ENCODE measurements at regions not wholly inside any gene's neighbourhood (a gene's known extent, or its start where the extent isn't known, plus 50 kb on each side); places are given as distances from the start of the nearest gene placed in this dataset.
"Not testable (repeated sequence)": the region's sequence is repeated elsewhere in the genome, so short reads cannot be mapped to it uniquely, and the experiment has no call there.

DNA sequence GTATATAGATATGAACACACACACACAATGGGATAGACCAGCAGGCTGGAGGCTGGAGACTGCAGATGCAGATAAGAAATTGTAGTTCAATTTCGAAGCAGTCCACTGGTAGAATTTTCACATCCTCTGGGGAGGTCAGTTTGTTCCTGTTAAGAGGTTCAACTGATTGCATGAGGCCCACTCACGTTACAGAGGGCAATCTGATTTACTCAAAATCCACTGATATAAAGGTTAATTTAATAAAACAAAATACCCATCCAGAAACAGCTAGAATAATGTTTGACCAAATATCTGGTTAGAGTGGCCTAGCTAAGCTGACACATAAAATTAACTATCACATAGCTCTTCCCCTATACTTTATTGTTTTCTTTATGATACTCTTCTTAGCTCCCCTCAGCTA lies 162.9 kb upstream of the SMIM30 start:
- Histone ChIP-seq H3K14ac (ENCODE audit: low read length) (no peak overlapping the region), H3K4me1 (ENCODE audit: control insufficient read depth in 2 of 2, insufficient read depth in 1 of 2, low read depth in 1 of 2, low read length in 2 of 2) (no peaks in the 10 kb centered on the region), H3K4me2 (ENCODE audit: insufficient read depth, low read length, poor library complexity, severe bottlenecking) (no peak overlapping the region), H3K27ac (replicated peaks; ENCODE audit: low read length) (no peak overlapping the region), H3K9ac (ENCODE audit: low read depth, low read length, poor library complexity) (no peak overlapping the region), H3K27me3 (ENCODE audit: control insufficient read depth in 3 of 3, insufficient read depth in 3 of 3, low read depth in 1 of 3, low read length in 3 of 3) (no peaks in the 10 kb centered on the region), H4K91ac (ENCODE audit: low read depth, low read length, poor library complexity) (no peak overlapping the region), H2BK5ac (ENCODE audit: low read length) (no peak overlapping the region), H3K4me3 (ENCODE audit: low read length in 2 of 2) (no peak overlapping the region), H2BK12ac (ENCODE audit: low read length) (no peak overlapping the region), H2BK15ac (ENCODE audit: low read length) (no peak overlapping the region), H2AFZ (ENCODE audit: low read length) (no peak overlapping the region), H4K8ac (ENCODE audit: low read depth, low read length) (no peak overlapping the region), H2BK120ac (ENCODE audit: low read depth, low read length) (no peak overlapping the region), H3K36me3 (replicated peaks in 1 of 2; ENCODE audit: control insufficient read depth in 2 of 2, insufficient read depth in 2 of 2, low read length in 2 of 2) (no peaks in the 10 kb centered on the region), H2AK5ac (ENCODE audit: low read depth, low read length) (no peak overlapping the region), H3K4ac (ENCODE audit: low read length) (no peak overlapping the region), H3K18ac (ENCODE audit: low read length) (no peak overlapping the region), H3K9me3 (replicated peaks in 1 of 2; ENCODE audit: control insufficient read depth in 2 of 2, insufficient read depth in 1 of 2, low read depth in 1 of 2, low read length in 2 of 2) (no peaks in the 10 kb centered on the region), H3K23ac (ENCODE audit: low read depth, low read length, poor library complexity) (no peak overlapping the region), H3K79me1 (ENCODE audit: low read depth, low read length) (no peaks in the 10 kb centered on the region)
- no CpG with 5 or more reads among the region's 2 CpGs for WGBS, 2 donors (ENCODE audit: extremely low coverage in 2 of 2, insufficient read length in 2 of 2, insufficient replicate concordance in 1 of 2)
- no peak for DNase-seq (ENCODE audit: low spot score)

DNA sequence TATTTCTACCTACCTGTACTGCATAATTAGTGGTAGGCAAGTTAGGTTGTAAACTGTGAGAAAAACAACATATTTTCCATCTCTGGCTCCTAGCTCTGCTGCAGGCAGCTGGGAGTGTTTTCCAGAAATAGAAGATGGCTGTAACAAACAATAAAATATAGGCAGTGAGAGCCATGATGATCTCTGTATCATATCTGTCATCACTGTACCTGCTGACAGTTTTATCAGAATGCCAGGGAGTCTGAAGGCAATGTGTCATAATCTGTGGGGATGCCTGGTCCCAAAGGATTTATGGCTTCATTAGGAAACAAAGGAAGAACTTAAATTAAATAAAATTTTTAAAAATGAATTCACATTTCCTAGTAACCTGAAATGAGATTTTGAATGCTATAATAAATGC lies 160.9 kb upstream of the SMIM30 start:
- no peaks in the 10 kb centered on the region for H3K36me3 ChIP-seq (replicated peaks in 1 of 2; ENCODE audit: control insufficient read depth in 2 of 2, insufficient read depth in 2 of 2, low read length in 2 of 2)
- no peaks in the 10 kb centered on the region for H3K4me1 ChIP-seq (ENCODE audit: control insufficient read depth in 2 of 2, insufficient read depth in 1 of 2, low read depth in 1 of 2, low read length in 2 of 2)
- H3K27me3 ChIP-seq (ENCODE audit: control insufficient read depth in 3 of 3, insufficient read depth in 3 of 3, low read depth in 1 of 3, low read length in 3 of 3): no peaks in the 10 kb centered on the region
- no peak overlapping the region for H2BK12ac ChIP-seq (ENCODE audit: low read length)
- H3K4ac ChIP-seq (ENCODE audit: low read length): no peak overlapping the region
- no peak for DNase-seq (ENCODE audit: low spot score)
- H3K4me3 ChIP-seq (ENCODE audit: low read length in 2 of 2): no peak overlapping the region
- no peaks in the 10 kb centered on the region for H3K79me1 ChIP-seq (ENCODE audit: low read depth, low read length)
- no peak overlapping the region for H3K14ac ChIP-seq (ENCODE audit: low read length)
- no peak overlapping the region for H3K9ac ChIP-seq (ENCODE audit: low read depth, low read length, poor library complexity)
- H3K18ac ChIP-seq (ENCODE audit: low read length): no peak overlapping the region
- no peak overlapping the region for H2AK5ac ChIP-seq (ENCODE audit: low read depth, low read length)
- H4K91ac ChIP-seq (ENCODE audit: low read depth, low read length, poor library complexity): no peak overlapping the region
- H2BK15ac ChIP-seq (ENCODE audit: low read length): no peak overlapping the region
- H2AFZ ChIP-seq (ENCODE audit: low read length): no peak overlapping the region
- no peak overlapping the region for H4K8ac ChIP-seq (ENCODE audit: low read depth, low read length)
- H3K9me3 ChIP-seq (replicated peaks in 1 of 2; ENCODE audit: control insufficient read depth in 2 of 2, insufficient read depth in 1 of 2, low read depth in 1 of 2, low read length in 2 of 2): no peaks in the 10 kb centered on the region
- H2BK5ac ChIP-seq (ENCODE audit: low read length): no peak overlapping the region
- H2BK120ac ChIP-seq (ENCODE audit: low read depth, low read length): no peak overlapping the region
- H3K4me2 ChIP-seq (ENCODE audit: insufficient read depth, low read length, poor library complexity, severe bottlenecking): no peak overlapping the region
- H3K27ac ChIP-seq (replicated peaks; ENCODE audit: low read length): no peak overlapping the region
- no peak overlapping the region for H3K23ac ChIP-seq (ENCODE audit: low read depth, low read length, poor library complexity)

DNA sequence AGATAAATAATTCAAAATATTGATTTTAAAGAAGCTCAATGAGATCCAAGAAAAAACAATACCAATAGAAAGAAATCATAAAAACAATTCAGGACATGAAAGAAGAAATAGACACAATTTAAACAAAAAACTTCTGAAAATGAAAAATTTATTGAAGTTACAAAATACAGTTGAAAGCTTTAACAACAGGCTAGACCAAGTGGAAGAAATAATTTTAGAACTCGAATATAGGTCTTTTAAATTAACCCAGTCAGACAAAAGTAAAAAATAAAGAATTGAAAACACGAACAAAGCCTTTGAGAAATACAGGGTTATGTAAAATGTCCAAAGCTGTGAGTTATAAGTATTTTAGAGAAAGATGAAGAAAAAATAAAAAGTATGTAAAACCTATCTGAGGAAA lies 152.4 kb upstream of the SMIM30 start:
- Histone ChIP-seq H2BK5ac (ENCODE audit: low read length) (no peak overlapping the region), H3K23ac (ENCODE audit: low read depth, low read length, poor library complexity) (no peak overlapping the region), H3K4me2 (ENCODE audit: insufficient read depth, low read length, poor library complexity, severe bottlenecking) (no peak overlapping the region), H3K27ac (replicated peaks; ENCODE audit: low read length) (no peak overlapping the region), H3K9me3 (replicated peaks in 1 of 2; ENCODE audit: control insufficient read depth in 2 of 2, insufficient read depth in 1 of 2, low read depth in 1 of 2, low read length in 2 of 2) (peaks cover 0 to 6% of the 10 kb centered on the region in 2 donors), H2BK120ac (ENCODE audit: low read depth, low read length) (no peak overlapping the region), H3K18ac (ENCODE audit: low read length) (no peak overlapping the region), H3K27me3 (ENCODE audit: control insufficient read depth in 3 of 3, insufficient read depth in 3 of 3, low read depth in 1 of 3, low read length in 3 of 3) (no peaks in the 10 kb centered on the region), H3K4me1 (ENCODE audit: control insufficient read depth in 2 of 2, insufficient read depth in 1 of 2, low read depth in 1 of 2, low read length in 2 of 2) (no peaks in the 10 kb centered on the region), H2AK5ac (ENCODE audit: low read depth, low read length) (no peak overlapping the region), H3K4ac (ENCODE audit: low read length) (no peak overlapping the region), H4K91ac (ENCODE audit: low read depth, low read length, poor library complexity) (no peak overlapping the region), H2BK12ac (ENCODE audit: low read length) (no peak overlapping the region), H3K79me1 (ENCODE audit: low read depth, low read length) (no peaks in the 10 kb centered on the region), H4K8ac (ENCODE audit: low read depth, low read length) (no peak overlapping the region), H3K4me3 (ENCODE audit: low read length in 2 of 2) (no peak overlapping the region), H3K14ac (ENCODE audit: low read length) (no peak overlapping the region), H2BK15ac (ENCODE audit: low read length) (no peak overlapping the region), H2AFZ (ENCODE audit: low read length) (no peak overlapping the region), H3K36me3 (replicated peaks in 1 of 2; ENCODE audit: control insufficient read depth in 2 of 2, insufficient read depth in 2 of 2, low read length in 2 of 2) (no peaks in the 10 kb centered on the region), H3K9ac (ENCODE audit: low read depth, low read length, poor library complexity) (no peak overlapping the region)
- DNase-seq (ENCODE audit: low spot score): no peak
- WGBS, 2 donors (ENCODE audit: extremely low coverage in 2 of 2, insufficient read length in 2 of 2, insufficient replicate concordance in 1 of 2): no CpG with 5 or more reads among the region's 2 CpGs

DNA sequence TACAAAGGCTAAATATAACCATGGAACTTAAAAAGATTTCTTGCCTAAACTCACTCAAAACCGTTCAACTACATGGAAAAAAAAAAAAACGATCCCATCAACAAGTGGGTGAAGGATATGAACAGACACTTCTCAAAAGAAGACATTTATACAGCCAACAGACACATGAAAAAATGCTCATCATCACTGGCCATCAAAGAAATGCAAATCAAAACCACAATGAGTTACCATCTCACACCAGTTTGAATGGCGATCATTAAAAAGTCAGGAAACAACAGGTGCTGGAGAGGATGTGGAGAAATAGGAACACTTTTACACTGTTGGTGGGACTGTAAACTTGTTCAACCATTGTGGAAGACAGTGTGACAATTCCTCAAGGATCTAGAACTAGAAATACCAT lies 151.2 kb upstream of the SMIM30 start:
- H3K18ac ChIP-seq (ENCODE audit: low read length); H2BK15ac ChIP-seq (ENCODE audit: low read length); H3K9ac ChIP-seq (ENCODE audit: low read depth, low read length, poor library complexity); H3K79me1 ChIP-seq (ENCODE audit: low read depth, low read length); DNase-seq (ENCODE audit: low spot score); H3K4me2 ChIP-seq (ENCODE audit: insufficient read depth, low read length, poor library complexity, severe bottlenecking); H3K4me1 ChIP-seq (ENCODE audit: control insufficient read depth in 2 of 2, insufficient read depth in 1 of 2, low read depth in 1 of 2, low read length in 2 of 2); H2AFZ ChIP-seq (ENCODE audit: low read length); H4K8ac ChIP-seq (ENCODE audit: low read depth, low read length); H4K91ac ChIP-seq (ENCODE audit: low read depth, low read length, poor library complexity); H3K27ac ChIP-seq (replicated peaks; ENCODE audit: low read length); H2AK5ac ChIP-seq (ENCODE audit: low read depth, low read length); H3K4ac ChIP-seq (ENCODE audit: low read length); H3K27me3 ChIP-seq (ENCODE audit: control insufficient read depth in 3 of 3, insufficient read depth in 3 of 3, low read depth in 1 of 3, low read length in 3 of 3); H3K9me3 ChIP-seq (replicated peaks in 1 of 2; ENCODE audit: control insufficient read depth in 2 of 2, insufficient read depth in 1 of 2, low read depth in 1 of 2, low read length in 2 of 2); H3K36me3 ChIP-seq (replicated peaks in 1 of 2; ENCODE audit: control insufficient read depth in 2 of 2, insufficient read depth in 2 of 2, low read length in 2 of 2); H3K4me3 ChIP-seq (ENCODE audit: low read length in 2 of 2); H3K23ac ChIP-seq (ENCODE audit: low read depth, low read length, poor library complexity); H2BK5ac ChIP-seq (ENCODE audit: low read length); H2BK12ac ChIP-seq (ENCODE audit: low read length); H3K14ac ChIP-seq (ENCODE audit: low read length); H2BK120ac ChIP-seq (ENCODE audit: low read depth, low read length): not testable (repeated sequence)
- WGBS, 2 donors (ENCODE audit: extremely low coverage in 2 of 2, insufficient read length in 2 of 2, insufficient replicate concordance in 1 of 2): no CpG with 5 or more reads among the region's 3 CpGs
